Thoracic aorta (tissue), 2 donors: ENCODE measurements at regions not wholly inside any gene's neighbourhood (a gene's known extent, or its start where the extent isn't known, plus 50 kb on each side); places are given as distances from the start of the nearest gene placed in this dataset.
"Not testable (repeated sequence)": the region's sequence is repeated elsewhere in the genome, so short reads cannot be mapped to it uniquely, and the experiment has no call there.

Source experiments
- ATAC-seq: fragments of 150-250 bp; one replicate; pipeline ENCODE4 v1.8.0; 2017; ENCODE audit warnings: low read depth; ENCODE audit not compliant: insufficient number of reproducible peaks, low FRiP score
- DNase-seq: peaks from one replicate; pipeline ENCODE4 v3.0.0-alpha.2; 2020; ENCODE audit warnings: low spot score
- H3K27ac ChIP-seq, 2 donors: fragments of 200-600 bp; sonication (generic); 1 replicate in 1 of 2; 2 replicates in 1 of 2; pipeline ENCODE4 v1.5.1; 2016; ENCODE audit warnings: mild to moderate bottlenecking in 2 of 2, moderate library complexity in 2 of 2
- H3K27me3 ChIP-seq: fragments of 200-600 bp; sonication (generic); replicated peaks from 2 replicates; pipeline ENCODE4 v1.6.0; 2016; ENCODE audit warnings: mild to moderate bottlenecking; ENCODE audit not compliant: insufficient read depth
- H3K36me3 ChIP-seq: fragments of 200-600 bp; sonication (generic); one replicate; pipeline ENCODE4 v1.5.1; 2016
- H3K4me1 ChIP-seq, 2 donors: fragments of 200-600 bp; sonication (generic); 1 replicate in 1 of 2; 2 replicates in 1 of 2; pipeline versions ENCODE4 v1.5.1 to v1.6.0; 2016; ENCODE audit warnings: low read depth in 2 of 2, mild to moderate bottlenecking in 1 of 2; ENCODE audit not compliant: control insufficient read depth in 1 of 2
- H3K4me3 ChIP-seq: fragments of 200-600 bp; sonication (generic); 2 replicates; pipeline ENCODE4 v1.5.1; 2016; ENCODE audit warnings: mild to moderate bottlenecking
- H3K9me3 ChIP-seq: fragments of 200-600 bp; sonication (generic); 2 replicates; pipeline ENCODE4 v1.5.1; 2016
- CTCF ChIP-seq: fragments of 200-600 bp; sonication (generic); IDR thresholded peaks from one replicate; pipeline ENCODE4 v1.5.1; 2019; ENCODE audit warnings: antibody characterized with exemption

DNA sequence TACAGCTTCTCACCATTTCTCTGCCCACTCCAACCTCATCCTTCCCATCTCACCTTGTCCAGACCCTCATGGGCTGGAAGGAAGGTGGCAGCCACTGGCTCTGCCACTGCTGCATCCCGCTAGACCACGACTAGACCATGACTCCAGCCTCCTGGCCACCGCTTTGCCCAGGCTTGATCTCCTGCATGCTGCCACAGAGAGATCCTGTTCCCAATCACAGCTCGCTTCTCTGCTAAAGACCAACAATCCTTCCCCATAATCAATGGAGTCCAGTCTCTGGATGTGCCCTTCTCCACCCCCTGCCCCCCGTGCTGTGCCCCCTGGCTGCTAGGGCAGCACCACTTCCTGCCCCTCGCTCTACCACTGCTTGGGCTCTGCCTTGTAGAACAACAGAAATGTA lies 64.9 kb upstream of the DMRTB1 start:
- Histone ChIP-seq H3K4me1 (peaks cover 3 to 8% of the 10 kb centered on the region in 2 donors), H3K9me3 (no peaks in the 10 kb centered on the region), H3K36me3 (no peaks in the 10 kb centered on the region), H3K27me3 (no peaks in the 10 kb centered on the region), H3K27ac (no peak overlapping the region), H3K4me3 (no peak overlapping the region)
- no peak for TF ChIP-seq CTCF
- ATAC-seq (no peak), DNase-seq (no peak)

- no peak for TF ChIP-seq CTCF
- ATAC-seq = no peak
- peaks cover under 1 to 3% of the 10 kb centered on the region in 2 donors for H3K4me1 ChIP-seq
- H3K36me3 ChIP-seq = no peaks in the 10 kb centered on the region
- H3K27ac ChIP-seq = no peak overlapping the region
- H3K27me3 ChIP-seq = no peaks in the 10 kb centered on the region
- H3K9me3 ChIP-seq = no peaks in the 10 kb centered on the region
- no peak overlapping the region for H3K4me3 ChIP-seq
- no peak for DNase-seq
Measured at GRCh38 chr1:53395671-53396215, 63.5 kb upstream of the DMRTB1 start.

DNA sequence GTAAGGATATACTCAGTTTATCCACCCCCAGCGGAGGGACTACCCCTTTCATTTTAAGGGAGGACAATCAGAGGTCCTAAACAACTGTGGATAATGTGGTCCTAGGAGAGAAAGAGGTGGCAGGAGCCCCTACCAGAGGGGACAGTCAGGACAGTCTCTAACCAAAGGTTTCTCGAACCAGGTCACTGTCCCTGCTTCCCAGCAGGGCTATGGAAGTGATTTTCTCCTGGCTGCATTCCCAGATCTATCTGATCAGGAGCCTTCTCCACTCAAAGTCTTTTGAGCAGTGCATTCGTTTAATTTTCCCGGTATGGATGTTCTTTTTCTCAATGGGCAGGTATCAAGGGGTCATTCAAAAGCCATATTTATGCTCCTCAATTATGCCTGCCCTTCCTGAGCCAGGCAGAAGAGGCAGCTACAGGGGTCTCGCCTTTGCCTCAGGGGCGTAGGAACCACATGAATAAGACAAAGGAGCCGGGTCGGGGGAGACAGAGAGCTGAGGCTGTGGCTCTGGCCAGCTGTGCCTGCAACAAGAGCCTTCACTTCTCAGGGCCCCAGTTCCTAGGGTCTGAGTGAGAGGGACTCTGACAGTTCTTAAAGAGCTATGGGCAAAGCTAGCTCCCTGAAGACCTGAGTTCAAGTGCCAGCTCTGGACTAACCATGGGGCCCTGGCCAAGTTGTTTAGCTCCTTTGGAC lies 62.5 kb upstream of the DMRTB1 start:
- H3K4me3 ChIP-seq = no peak overlapping the region
- H3K27me3 ChIP-seq = no peaks in the 10 kb centered on the region
- peaks cover 0 to 3% of the 10 kb centered on the region in 2 donors for H3K4me1 ChIP-seq
- DNase-seq (no peak), ATAC-seq (no peak)
- no peaks in the 10 kb centered on the region for H3K36me3 ChIP-seq
- no peak overlapping the region for H3K27ac ChIP-seq
- no peaks in the 10 kb centered on the region for H3K9me3 ChIP-seq
- TF ChIP-seq CTCF = no peak

DNA sequence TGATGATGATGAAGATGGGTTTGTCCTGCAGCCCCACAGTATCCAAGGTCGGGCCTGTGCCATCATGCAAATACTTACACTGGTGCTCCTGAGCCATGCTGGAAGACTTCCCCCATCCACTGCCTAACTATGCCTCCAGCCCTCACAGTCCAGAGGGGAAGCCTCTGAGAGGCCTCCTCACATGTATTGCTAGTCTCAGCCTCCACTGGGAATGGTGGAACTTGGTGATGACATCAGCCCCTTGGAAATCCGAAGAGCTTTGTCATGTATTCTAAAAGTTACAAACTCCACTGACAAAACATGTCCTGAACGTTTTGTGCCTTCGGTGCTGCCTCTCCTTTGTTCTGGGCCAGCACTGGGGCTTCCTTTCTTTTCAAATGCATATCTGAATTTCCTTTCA lies 61.1 kb upstream of the DMRTB1 start:
- no peak overlapping the region for H3K27ac ChIP-seq
- H3K27me3 ChIP-seq = no peaks in the 10 kb centered on the region
- H3K4me3 ChIP-seq = no peak overlapping the region
- TF ChIP-seq CTCF = no peak
- no peak for ATAC-seq
- DNase-seq = no peak
- peaks cover 0 to 2% of the 10 kb centered on the region in 2 donors for H3K4me1 ChIP-seq
- H3K36me3 ChIP-seq = no peaks in the 10 kb centered on the region
- H3K9me3 ChIP-seq = no peaks in the 10 kb centered on the region

GRCh38 chr1:53398576-53399365 lies 60.4 kb upstream of the DMRTB1 start:
- no peak for TF ChIP-seq CTCF
- no peak for ATAC-seq

DNA sequence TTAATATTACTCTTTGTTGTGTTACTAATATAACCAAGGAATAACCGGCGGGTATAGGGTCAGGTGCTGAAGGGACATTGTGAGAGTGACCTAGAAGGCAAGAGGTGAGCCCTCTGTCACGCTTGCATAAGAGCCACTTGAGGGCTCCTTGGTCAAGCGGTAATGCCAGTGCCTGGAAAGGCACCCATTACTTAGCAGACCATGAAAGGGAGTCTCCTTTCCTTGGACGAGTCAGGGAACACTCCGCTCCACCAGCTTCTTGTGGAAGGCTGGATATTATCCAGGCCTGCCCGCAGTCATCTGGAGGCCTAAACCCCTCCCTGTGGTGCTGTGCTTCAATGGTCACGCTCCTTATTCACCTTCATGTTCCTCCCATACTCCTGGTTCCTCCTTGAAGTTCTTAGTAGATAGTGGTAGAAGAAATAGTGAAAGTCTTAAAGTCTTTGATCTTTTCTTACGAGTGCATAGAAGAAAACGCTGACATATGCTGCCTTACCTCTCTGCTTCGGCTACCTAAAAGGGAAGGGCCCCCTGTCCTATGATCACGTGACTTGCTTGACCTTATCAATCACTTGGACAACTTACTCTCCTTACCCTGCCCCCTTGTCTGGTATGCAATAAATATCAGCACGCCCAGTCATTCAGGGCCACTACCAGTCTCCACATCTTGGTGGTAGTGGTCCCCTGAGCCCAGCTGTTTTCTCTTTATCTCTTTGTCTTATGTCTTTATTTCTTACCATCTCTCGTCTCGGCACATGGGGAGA lies 59.6 kb upstream of the DMRTB1 start:
- H3K27me3 ChIP-seq, H3K9me3 ChIP-seq, H3K27ac ChIP-seq, H3K36me3 ChIP-seq, H3K4me1 ChIP-seq, DNase-seq, H3K4me3 ChIP-seq, ATAC-seq: not testable (repeated sequence)

More at GRCh38 chr1:53398576-53399365, 60.4 kb upstream of the DMRTB1 start:
- no peaks in the 10 kb centered on the region for H3K27me3 ChIP-seq
- no peaks in the 10 kb centered on the region for H3K4me1 ChIP-seq
- H3K27ac ChIP-seq = no peak overlapping the region
- DNase-seq = no peak
- no peaks in the 10 kb centered on the region for H3K9me3 ChIP-seq
- H3K4me3 ChIP-seq = no peak overlapping the region
- H3K36me3 ChIP-seq = no peaks in the 10 kb centered on the region
